Activated CD4-positive, alpha-beta T cell treated with anti-CD3 and anti-CD28 coated beads, Interleukin-2, amount 10 ng/mL, durations not matched to agents 7 days and 5 days (primary cell): ENCODE measurements at regions not wholly inside any gene's neighbourhood (a gene's known extent, or its start where the extent isn't known, plus 50 kb on each side); places are given as distances from the start of the nearest gene placed in this dataset.
"Not testable (repeated sequence)": the region's sequence is repeated elsewhere in the genome, so short reads cannot be mapped to it uniquely, and the experiment has no call there.

ENCODE experiments used
- CTCF ChIA-PET: fragments of 350-600 bp; sonication (Branson Sonifier 250); formaldehyde crosslinking; loops from one replicate; lab custom pipeline; 2021; ENCODE audit warnings: antibody characterized with exemption; lab: Charles Lee
- POLR2A ChIA-PET: fragments of 350-600 bp; sonication (Branson Sonifier 250); formaldehyde crosslinking; loops from one replicate; lab custom pipeline; 2021; ENCODE audit warnings: antibody characterized with exemption; lab: Charles Lee
- DNase-seq: peaks from one replicate; pipeline ENCODE4 v3.0.0-alpha.2; 2020
- H3K27ac Mint-ChIP-seq: one replicate; pipeline ENCODE4 v1.8.0; 2021; ENCODE audit warnings: mild to moderate bottlenecking, moderate library complexity, mixed read lengths
- H3K27me3 Mint-ChIP-seq: one replicate; pipeline ENCODE4 v1.8.0; 2021; ENCODE audit warnings: mixed read lengths
- H3K36me3 Mint-ChIP-seq: one replicate; pipeline ENCODE4 v1.8.0; 2021; ENCODE audit warnings: low read depth, mixed read lengths
- H3K4me1 Mint-ChIP-seq: one replicate; pipeline ENCODE4 v1.8.0; 2021; ENCODE audit warnings: mixed read lengths
- H3K4me3 Mint-ChIP-seq: one replicate; pipeline ENCODE4 v1.8.0; 2021; ENCODE audit warnings: mild to moderate bottlenecking, moderate library complexity, mixed read lengths
- H3K9me3 Mint-ChIP-seq: one replicate; pipeline ENCODE4 v1.8.0; 2021; ENCODE audit warnings: mixed read lengths

GRCh38 chr14:81776531-81776930, 242.9 kb upstream of the SEL1L start:
- no peak overlapping the region for H3K4me3 Mint-ChIP-seq
- POLR2A ChIA-PET = no interaction called here
- no peak overlapping the region for H3K27ac Mint-ChIP-seq
- H3K9me3 Mint-ChIP-seq = peaks cover 2% of the 10 kb centered on the region
- CTCF ChIA-PET = no interaction called here
- no peak for DNase-seq
- no peaks in the 10 kb centered on the region for H3K27me3 Mint-ChIP-seq
- H3K36me3 Mint-ChIP-seq = no peaks in the 10 kb centered on the region
- H3K4me1 Mint-ChIP-seq = no peaks in the 10 kb centered on the region

- H3K9me3 Mint-ChIP-seq, H3K27ac Mint-ChIP-seq, POLR2A ChIA-PET, H3K4me3 Mint-ChIP-seq, CTCF ChIA-PET, DNase-seq, H3K36me3 Mint-ChIP-seq, H3K4me1 Mint-ChIP-seq, H3K27me3 Mint-ChIP-seq: not testable (repeated sequence)
Measured at GRCh38 chr14:81781798-81782197, 248.1 kb upstream of the SEL1L start.

GRCh38 chr14:81784084-81784483, 250.4 kb upstream of the SEL1L start:
- DNase-seq = no peak
- POLR2A ChIA-PET = no interaction called here
- peaks cover under 1% of the 10 kb centered on the region for H3K9me3 Mint-ChIP-seq
- H3K4me3 Mint-ChIP-seq = no peak overlapping the region
- H3K36me3 Mint-ChIP-seq = no peaks in the 10 kb centered on the region
- CTCF ChIA-PET = interaction anchor here (0.6 kb wide), 1 partner anchor 163 kb away, joined by 3 read pairs; no protein-coding TSS in a partner anchor
- no peak overlapping the region for H3K27ac Mint-ChIP-seq
- H3K4me1 Mint-ChIP-seq = no peaks in the 10 kb centered on the region
- H3K27me3 Mint-ChIP-seq = no peaks in the 10 kb centered on the region

GRCh38 chr14:81797315-81797714, 263.7 kb upstream of the SEL1L start:
- H3K9me3 Mint-ChIP-seq = no peaks in the 10 kb centered on the region
- no peak overlapping the region for H3K27ac Mint-ChIP-seq
- DNase-seq = no peak
- no peak overlapping the region for H3K4me3 Mint-ChIP-seq
- ChIA-PET CTCF (no interaction called here), POLR2A (interaction anchor here (0.7 kb wide), 1 partner anchor 510 kb away, joined by 3 read pairs; no protein-coding TSS in a partner anchor)
- H3K36me3 Mint-ChIP-seq = no peaks in the 10 kb centered on the region
- H3K4me1 Mint-ChIP-seq = no peaks in the 10 kb centered on the region
- H3K27me3 Mint-ChIP-seq = no peaks in the 10 kb centered on the region

DNA sequence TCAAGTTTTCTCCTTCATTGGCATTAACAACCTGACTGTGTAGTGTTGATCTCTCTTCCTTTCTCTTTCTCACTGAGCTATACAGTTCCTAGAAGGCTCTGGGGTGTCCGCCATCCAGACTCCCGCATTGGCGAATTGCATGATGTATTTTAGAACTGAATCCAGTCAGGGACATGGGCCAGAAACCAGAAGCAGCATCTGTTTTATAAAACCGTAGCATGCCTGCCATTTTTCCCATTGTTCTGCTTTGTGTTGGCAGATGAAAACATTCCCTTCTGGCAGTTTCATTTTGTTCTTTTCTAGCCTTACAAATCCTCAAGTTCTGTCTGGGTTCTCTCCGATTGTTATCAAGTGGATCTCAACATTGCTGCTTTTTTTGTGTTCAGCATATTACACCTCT, 268.3 kb upstream of the SEL1L start:
- no peaks in the 10 kb centered on the region for H3K36me3 Mint-ChIP-seq
- no peak overlapping the region for H3K4me3 Mint-ChIP-seq
- no peak overlapping the region for H3K27ac Mint-ChIP-seq
- DNase-seq = no peak
- no peaks in the 10 kb centered on the region for H3K9me3 Mint-ChIP-seq
- no peaks in the 10 kb centered on the region for H3K4me1 Mint-ChIP-seq
- POLR2A ChIA-PET = no interaction called here
- H3K27me3 Mint-ChIP-seq = no peaks in the 10 kb centered on the region
- CTCF ChIA-PET = no interaction called here

- ChIA-PET POLR2A (no interaction called here), CTCF (no interaction called here)
- no peak for DNase-seq
- H3K4me1 Mint-ChIP-seq = no peaks in the 10 kb centered on the region
- no peaks in the 10 kb centered on the region for H3K9me3 Mint-ChIP-seq
- no peaks in the 10 kb centered on the region for H3K27me3 Mint-ChIP-seq
- H3K27ac Mint-ChIP-seq = no peak overlapping the region
- no peaks in the 10 kb centered on the region for H3K36me3 Mint-ChIP-seq
- no peak overlapping the region for H3K4me3 Mint-ChIP-seq
Measured at GRCh38 chr14:81802341-81802740, 268.7 kb upstream of the SEL1L start.

DNA sequence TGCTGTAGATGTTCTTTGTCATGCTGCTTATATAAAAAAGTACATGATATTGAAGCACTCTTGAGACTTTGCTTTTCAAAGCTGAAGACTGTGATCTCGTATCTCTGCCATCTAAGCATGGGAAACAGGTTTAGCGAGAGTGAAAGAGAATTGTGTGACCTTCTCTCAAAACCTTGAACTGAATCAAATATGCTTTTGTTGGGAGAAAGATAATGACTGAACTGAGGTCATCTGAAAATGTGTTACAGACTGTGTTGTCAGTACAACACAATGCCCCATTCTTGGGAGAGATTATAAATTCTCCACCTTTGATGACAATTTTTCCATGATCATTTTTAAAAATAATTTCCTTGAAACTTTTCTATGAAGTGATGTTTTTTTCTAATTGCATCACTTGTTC, 272.1 kb upstream of the SEL1L start:
- no peak for DNase-seq
- POLR2A ChIA-PET = no interaction called here
- no peaks in the 10 kb centered on the region for H3K27me3 Mint-ChIP-seq
- H3K4me3 Mint-ChIP-seq = no peak overlapping the region
- H3K27ac Mint-ChIP-seq = no peak overlapping the region
- CTCF ChIA-PET = no interaction called here
- H3K36me3 Mint-ChIP-seq = no peaks in the 10 kb centered on the region
- H3K9me3 Mint-ChIP-seq = peaks cover 3% of the 10 kb centered on the region
- no peaks in the 10 kb centered on the region for H3K4me1 Mint-ChIP-seq

DNA sequence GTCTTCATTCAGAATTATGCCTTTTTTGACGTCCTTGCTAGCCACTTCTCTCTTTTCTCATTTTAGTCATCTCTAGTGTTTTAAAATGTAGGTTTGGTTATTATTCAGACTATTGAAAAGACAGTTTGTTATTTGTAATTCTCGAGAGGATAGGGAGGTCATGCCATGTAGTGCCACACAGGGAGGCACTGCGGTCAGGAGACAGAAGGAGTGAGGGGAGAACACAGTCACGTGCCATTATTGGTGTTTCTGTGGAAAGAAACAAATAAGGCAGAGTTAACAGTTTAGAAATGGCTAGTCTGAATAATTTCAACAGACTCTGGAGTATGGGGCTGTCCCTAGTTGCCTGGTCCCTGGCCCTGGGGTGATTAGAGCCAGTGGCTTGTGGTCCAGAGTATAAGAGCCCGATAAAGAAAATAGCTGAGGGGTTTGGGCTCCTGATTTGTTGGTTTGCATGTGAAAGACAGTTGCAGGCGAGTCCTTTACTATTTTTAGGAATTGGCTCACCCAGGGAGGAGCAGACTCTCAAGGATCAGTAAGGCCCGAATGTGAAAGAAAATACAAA, 278.1 kb upstream of the SEL1L start:
- no peak overlapping the region for H3K27ac Mint-ChIP-seq
- peaks cover 3% of the 10 kb centered on the region for H3K9me3 Mint-ChIP-seq
- ChIA-PET CTCF (no interaction called here), POLR2A (no interaction called here)
- no peaks in the 10 kb centered on the region for H3K4me1 Mint-ChIP-seq
- no peak overlapping the region for H3K4me3 Mint-ChIP-seq
- H3K36me3 Mint-ChIP-seq = no peaks in the 10 kb centered on the region
- H3K27me3 Mint-ChIP-seq = no peaks in the 10 kb centered on the region
- DNase-seq = no peak

- Mint-ChIP-seq H3K4me1 (no peaks in the 10 kb centered on the region), H3K36me3 (no peaks in the 10 kb centered on the region), H3K4me3 (no peak overlapping the region), H3K9me3 (no peaks in the 10 kb centered on the region), H3K27me3 (no peaks in the 10 kb centered on the region), H3K27ac (no peak overlapping the region)
- POLR2A ChIA-PET = no interaction called here
- CTCF ChIA-PET = no interaction called here
- DNase-seq = no peak
Measured at GRCh38 chr14:81818271-81818670, 284.6 kb upstream of the SEL1L start.

DNA sequence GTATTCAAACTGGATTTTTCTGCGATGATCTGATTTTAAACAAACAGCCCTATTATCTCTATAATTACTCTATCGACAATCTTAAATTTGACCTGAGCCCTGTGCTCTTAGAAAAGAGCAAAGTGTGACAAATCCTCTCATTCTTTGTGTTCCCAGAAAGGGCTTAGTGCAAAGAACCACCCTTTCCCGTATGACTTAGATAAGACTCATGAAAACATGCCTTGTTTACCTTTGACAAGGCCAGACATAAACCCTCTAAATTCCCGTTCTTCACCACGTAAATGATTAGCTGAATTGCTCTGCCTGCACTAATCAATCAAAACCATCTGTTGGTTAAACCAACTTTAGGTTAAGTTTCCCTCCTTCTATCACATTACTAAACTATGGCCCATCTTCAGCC, 285.7 kb upstream of the SEL1L start:
- POLR2A ChIA-PET = no interaction called here
- Mint-ChIP-seq H3K9me3 (no peaks in the 10 kb centered on the region), H3K36me3 (no peaks in the 10 kb centered on the region), H3K4me3 (no peak overlapping the region), H3K4me1 (no peaks in the 10 kb centered on the region), H3K27me3 (no peaks in the 10 kb centered on the region), H3K27ac (no peak overlapping the region)
- CTCF ChIA-PET = no interaction called here
- no peak for DNase-seq

DNA sequence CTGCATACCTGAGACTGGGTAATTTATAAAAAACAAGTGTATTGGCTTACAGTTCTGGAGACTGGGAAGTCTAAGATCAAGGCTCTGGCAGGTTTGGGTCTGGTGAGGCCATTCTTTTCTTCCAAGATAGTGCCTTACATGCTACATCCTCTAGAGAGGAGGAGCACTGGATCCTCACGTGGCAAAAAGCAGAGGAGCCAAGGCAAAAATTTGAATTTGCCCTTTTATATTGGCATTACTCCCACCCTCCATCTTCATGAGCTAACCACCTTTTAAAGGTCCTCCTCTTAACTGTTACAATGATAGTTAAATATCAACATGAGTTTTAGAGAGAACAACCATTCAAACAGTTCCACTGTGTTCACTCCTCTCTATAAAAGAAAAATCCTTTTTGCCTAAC, 286.3 kb upstream of the SEL1L start:
- POLR2A ChIA-PET = no interaction called here
- H3K27me3 Mint-ChIP-seq = no peaks in the 10 kb centered on the region
- no peaks in the 10 kb centered on the region for H3K36me3 Mint-ChIP-seq
- H3K9me3 Mint-ChIP-seq = no peaks in the 10 kb centered on the region
- H3K4me3 Mint-ChIP-seq = no peak overlapping the region
- H3K4me1 Mint-ChIP-seq = no peaks in the 10 kb centered on the region
- H3K27ac Mint-ChIP-seq = no peak overlapping the region
- CTCF ChIA-PET = no interaction called here
- DNase-seq = no peak

DNA sequence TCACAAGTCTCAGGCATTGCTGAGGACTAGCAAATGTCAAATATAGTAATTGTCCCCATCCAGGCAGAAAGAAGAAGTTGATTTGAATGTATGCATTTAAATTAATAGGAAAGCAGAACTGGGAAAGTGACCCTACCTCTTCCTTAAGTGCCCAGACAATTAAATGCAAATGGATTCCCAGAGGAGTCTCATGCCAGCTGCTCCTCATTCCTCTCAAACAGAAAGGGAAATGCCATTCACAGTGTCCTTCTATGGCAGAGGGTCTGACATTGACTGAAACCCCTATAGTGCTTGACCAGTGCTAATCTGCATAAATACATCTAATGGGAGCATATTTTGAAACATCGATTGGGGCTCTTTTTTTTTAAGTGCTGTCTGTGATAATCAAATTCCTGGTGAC, 292.4 kb upstream of the SEL1L start:
- ChIA-PET POLR2A (no interaction called here), CTCF (no interaction called here)
- Mint-ChIP-seq H3K4me1 (no peaks in the 10 kb centered on the region), H3K36me3 (no peaks in the 10 kb centered on the region), H3K9me3 (peaks cover 2% of the 10 kb centered on the region), H3K27me3 (no peaks in the 10 kb centered on the region), H3K4me3 (no peak overlapping the region), H3K27ac (no peak overlapping the region)
- DNase-seq = no peak

GRCh38 chr14:81829447-81829846, 295.8 kb upstream of the SEL1L start:
- H3K36me3 Mint-ChIP-seq = no peaks in the 10 kb centered on the region
- ChIA-PET CTCF (no interaction called here), POLR2A (no interaction called here)
- no peak for DNase-seq
- no peak overlapping the region for H3K27ac Mint-ChIP-seq
- peaks cover 2% of the 10 kb centered on the region for H3K9me3 Mint-ChIP-seq
- H3K27me3 Mint-ChIP-seq = no peaks in the 10 kb centered on the region
- H3K4me3 Mint-ChIP-seq = no peak overlapping the region
- H3K4me1 Mint-ChIP-seq = no peaks in the 10 kb centered on the region

DNA sequence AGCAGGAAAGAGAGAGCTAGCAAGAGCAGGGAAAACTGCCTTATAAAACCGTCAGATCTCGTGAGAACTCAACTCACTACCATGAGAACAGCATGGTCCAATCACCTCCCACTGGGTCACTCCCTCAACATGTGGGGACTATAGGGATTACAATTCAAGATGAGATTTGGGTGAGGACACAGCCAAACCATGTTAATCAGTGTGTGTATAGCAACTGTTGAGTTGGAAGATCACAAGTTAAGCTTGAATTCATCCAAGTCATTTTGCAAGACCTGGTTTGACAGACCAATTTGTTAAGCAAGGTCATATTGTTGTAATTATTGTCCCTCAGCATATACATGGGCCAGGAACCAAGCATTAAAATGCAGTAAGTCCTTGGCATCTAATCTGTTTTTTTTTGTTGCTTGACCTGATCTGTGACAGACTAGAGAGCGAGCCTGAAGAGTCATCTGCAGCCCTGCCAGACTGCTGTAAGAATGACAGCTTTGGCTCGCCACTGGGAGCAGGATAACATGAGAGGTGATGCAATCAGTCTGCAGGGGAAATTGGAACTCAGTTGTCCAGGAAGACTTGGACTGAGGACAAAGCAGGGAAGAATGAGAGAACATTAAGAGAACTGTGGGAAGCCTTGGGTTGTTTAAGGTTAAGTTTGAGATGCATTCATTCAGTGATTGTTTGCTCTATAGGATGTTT, 297.6 kb upstream of the SEL1L start:
- H3K4me1 Mint-ChIP-seq = no peaks in the 10 kb centered on the region
- no peak for DNase-seq
- no peaks in the 10 kb centered on the region for H3K36me3 Mint-ChIP-seq
- POLR2A ChIA-PET = no interaction called here
- H3K4me3 Mint-ChIP-seq = no peak overlapping the region
- CTCF ChIA-PET = no interaction called here
- no peaks in the 10 kb centered on the region for H3K27me3 Mint-ChIP-seq
- peaks cover 5% of the 10 kb centered on the region for H3K9me3 Mint-ChIP-seq
- no peak overlapping the region for H3K27ac Mint-ChIP-seq
